Prostate gland (tissue), 2 donors: ENCODE measurements at regions not wholly inside any gene's neighbourhood (a gene's known extent, or its start where the extent isn't known, plus 50 kb on each side); places are given as distances from the start of the nearest gene placed in this dataset.

Experiments
- DNase-seq: peaks from one replicate; pipeline ENCODE4 v3.0.0-alpha.2; 2019; ENCODE audit warnings: low spot score
- H3K27ac ChIP-seq, 2 donors: fragments of 200-600 bp; sonication (generic); 2 replicates each; pipeline ENCODE4 v1.5.1; 2017 to 2019
- H3K27me3 ChIP-seq: fragments of 200-600 bp; sonication (generic); replicated peaks from 2 replicates; pipeline ENCODE4 v1.5.1; 2019; ENCODE audit not compliant: insufficient read depth
- H3K36me3 ChIP-seq, 2 donors: fragments of 200-600 bp; sonication (generic); 1 replicate in 1 of 2; 2 replicates in 1 of 2; pipeline versions ENCODE4 v1.5.1 to v1.8.1; 2017 to 2019
- H3K4me1 ChIP-seq: fragments of 200-600 bp; sonication (generic); replicated peaks from 2 replicates; pipeline ENCODE4 v1.5.1; 2019
- H3K4me3 ChIP-seq, 2 donors: fragments of 200-600 bp; sonication (generic); 2 replicates each; pipeline ENCODE4 v1.5.1; 2017 to 2019
- H3K9me3 ChIP-seq: fragments of 200-600 bp; sonication (generic); 2 replicates; pipeline ENCODE4 v1.5.1; 2017
- CTCF ChIP-seq, 4 experiments: fragments of 200-600 bp in 2 of 4; fragments of 450-650 bp in 2 of 4; sonication (generic) in 2 of 4; IDR thresholded peaks; 1 replicate in 3 of 4; 2 replicates in 1 of 4; pipeline ENCODE4 v1.5.1; 2016 to 2019; ENCODE audit warnings: antibody characterized with exemption in 4 of 4, mild to moderate bottlenecking in 2 of 4, moderate library complexity in 2 of 4
- POLR2A ChIP-seq: fragments of 450-650 bp; IDR thresholded peaks from one replicate; pipeline ENCODE4 v1.6.1; 2016; ENCODE audit warnings: antibody characterized with exemption, mild to moderate bottlenecking
- POLR2AphosphoS5 ChIP-seq: sonication (generic); formaldehyde crosslinking; IDR thresholded peaks from one replicate; pipeline ENCODE4 v1.6.1; 2017; ENCODE audit warnings: antibody characterized with exemption
- WGBS: methylation state at CpG from one replicate; pipeline ENCODE4 v1.1.5; 2018; 5-methylcytosine and 5-hydroxymethylcytosine counted together
- intact Hi-C: fragments of 100-400 bp; cut with DNase I; formaldehyde crosslinking; loops from one replicate; pipeline ENCODE4 v1.14.2; 2022

GRCh38 chr4:134126955-134127354 is 74.6 kb downstream of the PABPC4L start:
- H3K4me3 ChIP-seq = no peak overlapping the region
- H3K36me3 ChIP-seq = no peaks in the 10 kb centered on the region
- WGBS = 93% methylated on average over 5 of the region's 5 CpGs
- intact Hi-C loops = no loop called here
- H3K27ac ChIP-seq = no peak overlapping the region
- no peaks in the 10 kb centered on the region for H3K27me3 ChIP-seq
- no peak for TF ChIP-seq CTCF (IDR thresholded peaks at IDR 0.05)
- no peak for TF ChIP-seq POLR2A
- TF ChIP-seq POLR2AphosphoS5 = no peak
- no peak for DNase-seq
- H3K4me1 ChIP-seq = no peaks in the 10 kb centered on the region
- no peaks in the 10 kb centered on the region for H3K9me3 ChIP-seq

- intact Hi-C loops = no loop called here
- no peaks in the 10 kb centered on the region for H3K9me3 ChIP-seq
- WGBS = 91% methylated on average over 1 of the region's 1 CpG
- DNase-seq = no peak
- H3K4me1 ChIP-seq = no peaks in the 10 kb centered on the region
- TF ChIP-seq POLR2A = no peak
- TF ChIP-seq CTCF (IDR thresholded peaks at IDR 0.05) = no peak
- TF ChIP-seq POLR2AphosphoS5 = no peak
- no peaks in the 10 kb centered on the region for H3K27me3 ChIP-seq
- no peak overlapping the region for H3K27ac ChIP-seq
- H3K36me3 ChIP-seq = no peaks in the 10 kb centered on the region
- no peak overlapping the region for H3K4me3 ChIP-seq
Observed at GRCh38 chr4:134126000-134126560, 75.5 kb downstream of the PABPC4L start.

- Histone ChIP-seq H3K4me1 (no peaks in the 10 kb centered on the region), H3K9me3 (no peaks in the 10 kb centered on the region), H3K4me3 (no peak overlapping the region), H3K27ac (no peak overlapping the region), H3K36me3 (no peaks in the 10 kb centered on the region), H3K27me3 (no peaks in the 10 kb centered on the region)
- intact Hi-C loops = no loop called here
- WGBS = 86% methylated on average over 1 of the region's 1 CpG
- TF ChIP-seq CTCF (IDR thresholded peaks at IDR 0.05) (no peak), POLR2A (no peak), POLR2AphosphoS5 (no peak)
- no peak for DNase-seq
Observed at GRCh38 chr4:134122903-134123302, 78.7 kb downstream of the PABPC4L start.

GRCh38 chr4:134117392-134118183 is 84.0 kb downstream of the PABPC4L start:
- DNase-seq = no peak
- Histone ChIP-seq H3K36me3 (no peaks in the 10 kb centered on the region), H3K27ac (no peak overlapping the region), H3K4me1 (no peaks in the 10 kb centered on the region), H3K9me3 (no peaks in the 10 kb centered on the region), H3K4me3 (no peak overlapping the region), H3K27me3 (no peaks in the 10 kb centered on the region)
- TF ChIP-seq CTCF (IDR thresholded peaks at IDR 0.05) = no peak
- no peak for TF ChIP-seq POLR2A
- TF ChIP-seq POLR2AphosphoS5 = no peak
- intact Hi-C loops = no loop called here
- 52% methylated on average over 2 of the region's 2 CpGs for WGBS

GRCh38 chr4:134089885-134090284 is 111.7 kb downstream of the PABPC4L start:
- TF ChIP-seq POLR2A = no peak
- no peak for TF ChIP-seq CTCF (IDR thresholded peaks at IDR 0.05)
- TF ChIP-seq POLR2AphosphoS5 = no peak
- WGBS = 66% methylated on average over 3 of the region's 3 CpGs
- no peaks in the 10 kb centered on the region for H3K9me3 ChIP-seq
- no peak for DNase-seq
- no peaks in the 10 kb centered on the region for H3K4me1 ChIP-seq
- no peak overlapping the region for H3K27ac ChIP-seq
- H3K36me3 ChIP-seq = no peaks in the 10 kb centered on the region
- H3K27me3 ChIP-seq = no peaks in the 10 kb centered on the region
- intact Hi-C loops = no loop called here
- H3K4me3 ChIP-seq = no peak overlapping the region
